ENCODE measurements at regions not wholly inside any gene's neighbourhood (a gene's known extent, or its start where the extent isn't known, plus 50 kb on each side); places are given as distances from the start of the nearest gene placed in this dataset.
"Not testable (repeated sequence)": the region's sequence is repeated elsewhere in the genome, so short reads cannot be mapped to it uniquely, and the experiment has no call there.

DNA sequence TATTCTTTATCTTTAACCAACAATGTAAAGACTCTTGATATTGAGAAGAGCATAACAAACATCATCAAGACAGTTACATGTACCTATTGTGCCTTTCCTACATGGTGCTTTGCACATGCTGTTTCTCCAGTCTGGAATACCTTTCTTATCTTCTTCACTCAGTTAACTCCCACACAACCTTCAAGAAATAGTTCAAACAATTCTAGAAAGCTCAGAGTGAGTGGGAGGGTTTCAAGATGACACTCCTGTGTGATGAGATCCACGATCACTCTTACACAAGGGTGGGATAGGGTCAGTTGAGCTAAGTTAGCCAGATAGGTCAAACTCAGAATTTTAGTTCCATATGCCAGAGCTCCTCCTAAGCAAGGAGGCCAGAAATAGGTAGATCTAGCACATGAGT lies 915.5 kb downstream of the NR2F1-AS1 start:
- DNase-seq, result no peak

- DNase-seq, result no peak
These were observed 918.3 kb downstream of the NR2F1-AS1 start for GRCh38 chr5:92662741-92663140.

DNA sequence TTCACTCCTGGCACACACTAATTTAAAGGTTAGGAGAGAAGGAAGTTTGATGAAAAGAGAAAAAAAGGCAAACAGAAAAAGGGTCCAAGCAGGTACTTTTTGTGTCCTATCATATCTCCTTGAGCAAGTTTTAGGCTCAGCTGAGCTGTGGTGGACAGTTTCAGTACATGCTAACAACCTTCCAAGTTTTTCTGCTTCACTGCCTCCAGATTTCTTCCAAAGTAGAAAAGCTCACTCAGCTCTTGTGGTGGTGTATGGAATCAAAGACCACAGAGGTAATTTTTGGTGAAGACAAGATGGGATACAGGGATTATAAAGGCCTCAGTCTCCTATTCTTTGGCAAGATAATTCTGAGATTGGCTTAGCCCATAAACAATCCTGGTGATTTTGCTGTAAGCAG lies 921.8 kb downstream of the NR2F1-AS1 start:
- no peak for DNase-seq

DNA sequence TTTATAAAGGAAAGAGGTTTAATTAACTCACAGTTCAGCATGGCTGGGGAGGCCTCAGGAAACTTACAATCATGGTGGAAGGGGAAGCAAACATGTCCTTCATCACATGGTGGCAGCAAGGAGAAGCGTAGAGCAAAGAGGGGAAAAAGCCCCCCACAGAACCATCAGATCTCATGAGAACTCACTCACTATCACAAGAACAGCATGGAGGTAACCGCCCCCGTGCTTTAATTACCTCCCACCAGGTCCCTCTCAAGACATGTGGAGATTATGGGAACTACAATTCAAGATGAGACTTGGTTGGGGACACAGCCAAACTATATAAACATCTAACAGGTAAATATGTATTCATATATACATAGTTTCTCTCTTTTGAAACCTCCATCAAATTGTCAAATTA lies 926.4 kb downstream of the NR2F1-AS1 start:
- not testable (repeated sequence) for DNase-seq

DNA sequence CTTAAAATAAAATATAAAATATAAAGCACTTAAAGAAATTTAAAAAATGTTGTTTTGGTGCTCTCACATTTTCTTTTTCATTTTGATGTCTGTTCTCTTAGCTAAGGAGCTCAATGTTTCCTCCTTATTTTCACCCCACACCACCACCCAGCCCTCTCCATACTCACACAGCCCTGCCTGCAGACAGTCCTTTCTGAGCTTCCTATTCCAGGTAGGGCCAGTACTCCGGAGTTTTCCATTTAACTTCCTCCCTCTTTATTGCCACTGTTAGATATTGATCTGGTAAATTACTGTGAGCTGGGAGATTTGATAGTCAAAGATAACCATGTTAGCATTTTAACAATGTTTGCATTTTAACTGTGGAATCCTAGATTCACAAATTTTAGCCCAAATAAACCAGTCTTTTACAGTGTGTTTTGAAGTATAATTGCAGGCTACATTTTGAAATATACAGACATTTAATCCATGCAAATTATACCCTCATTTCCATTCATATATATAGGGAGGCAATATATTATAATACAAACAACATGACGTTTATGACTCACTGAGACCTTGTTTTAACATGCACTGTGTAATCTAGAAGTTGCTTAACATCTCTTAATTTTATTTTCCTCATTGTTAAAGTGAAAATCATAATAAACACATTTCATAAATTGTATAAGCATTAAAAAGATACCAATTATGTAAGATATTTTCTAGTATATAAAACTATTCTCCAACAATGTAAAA lies 927.1 kb downstream of the NR2F1-AS1 start:
- no peak for DNase-seq

- no peak for DNase-seq
These were observed 928.3 kb downstream of the NR2F1-AS1 start for GRCh38 chr5:92652756-92653155.

GRCh38 chr5:92644266-92644886 lies 936.6 kb downstream of the NR2F1-AS1 start:
- no peak for DNase-seq

DNA sequence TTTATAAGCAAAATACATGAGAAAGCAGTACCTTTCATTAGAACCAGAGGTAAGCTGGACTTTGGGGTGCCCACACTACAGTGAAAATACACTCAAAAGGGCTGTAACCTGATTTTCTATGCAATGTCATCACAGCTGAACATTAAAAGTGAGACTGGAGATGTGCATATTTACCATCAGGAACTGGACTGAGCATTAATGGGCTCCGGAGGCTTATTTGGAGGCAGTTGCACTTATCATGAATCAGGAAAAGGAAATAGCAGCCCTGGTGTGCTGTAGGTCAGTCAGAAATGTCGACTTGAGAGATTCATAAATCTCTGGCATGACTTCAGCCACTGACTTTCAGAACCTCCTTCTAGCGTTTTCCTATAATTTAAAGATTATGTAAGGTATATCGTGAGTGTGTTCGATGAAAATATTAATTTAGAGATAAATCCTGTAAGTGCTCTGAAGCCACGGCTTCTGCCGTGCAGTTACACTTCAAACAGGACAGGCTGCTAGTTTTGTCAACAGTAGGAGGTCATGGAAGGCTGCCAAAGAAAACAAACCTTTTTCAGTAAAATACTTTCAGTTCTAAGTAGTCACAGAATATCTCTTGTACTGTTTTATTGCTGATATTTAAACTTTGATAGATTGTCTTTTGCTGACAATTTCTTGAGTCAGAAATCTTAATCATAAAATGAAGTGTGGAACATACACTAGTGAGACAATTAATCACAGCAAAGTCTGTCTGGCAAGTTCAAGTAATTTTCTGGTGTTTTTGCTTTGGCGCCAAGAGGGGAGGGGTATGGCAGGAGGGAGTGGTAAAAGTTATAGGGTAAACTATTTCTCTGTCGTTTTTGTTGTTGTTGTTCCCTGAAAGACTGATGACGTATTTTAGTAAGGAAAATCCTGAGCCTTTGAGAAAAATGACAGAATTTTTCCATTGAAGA lies 939.7 kb downstream of the NR2F1-AS1 start:
- DNase-seq, result no peak

- DNase-seq, result no peak
These were observed 940.7 kb downstream of the NR2F1-AS1 start for GRCh38 chr5:92640340-92640739.

- no peak for DNase-seq
These were observed 943.1 kb downstream of the NR2F1-AS1 start for GRCh38 chr5:92637960-92638359.

- no peak for DNase-seq
These were observed 943.8 kb downstream of the NR2F1-AS1 start for GRCh38 chr5:92637247-92637646.

- DNase-seq, result no peak
These were observed 946.0 kb downstream of the NR2F1-AS1 start for GRCh38 chr5:92635001-92635461.

DNA sequence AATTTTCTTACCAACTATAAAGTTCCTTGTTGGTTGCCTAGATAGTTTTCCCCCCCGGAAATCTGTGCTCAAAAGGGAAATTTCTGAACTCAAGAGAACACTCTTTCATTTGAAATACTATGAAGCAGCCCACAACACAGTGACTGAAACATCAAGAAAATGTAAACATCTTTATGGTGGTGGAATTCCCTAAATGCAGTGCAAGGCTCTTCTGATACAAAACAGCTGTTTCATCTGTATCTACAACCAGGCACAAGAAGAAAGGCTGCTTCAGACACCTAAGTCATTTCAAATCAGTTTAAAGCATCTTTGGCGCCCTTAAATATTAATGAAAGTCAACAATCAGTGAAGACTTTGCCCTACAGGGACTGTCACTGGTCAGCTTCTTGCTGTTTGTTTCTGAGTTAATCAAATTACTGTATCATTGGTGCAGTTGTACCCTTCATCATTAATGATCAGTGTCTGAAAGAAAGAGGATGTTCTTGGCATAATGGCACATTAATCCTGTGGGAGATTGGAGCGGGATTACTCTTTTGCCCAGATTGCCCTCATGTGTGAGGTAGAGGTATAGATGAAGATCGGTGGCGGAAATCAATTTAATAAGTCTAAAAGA lies 947.0 kb downstream of the NR2F1-AS1 start:
- no peak for DNase-seq

DNA sequence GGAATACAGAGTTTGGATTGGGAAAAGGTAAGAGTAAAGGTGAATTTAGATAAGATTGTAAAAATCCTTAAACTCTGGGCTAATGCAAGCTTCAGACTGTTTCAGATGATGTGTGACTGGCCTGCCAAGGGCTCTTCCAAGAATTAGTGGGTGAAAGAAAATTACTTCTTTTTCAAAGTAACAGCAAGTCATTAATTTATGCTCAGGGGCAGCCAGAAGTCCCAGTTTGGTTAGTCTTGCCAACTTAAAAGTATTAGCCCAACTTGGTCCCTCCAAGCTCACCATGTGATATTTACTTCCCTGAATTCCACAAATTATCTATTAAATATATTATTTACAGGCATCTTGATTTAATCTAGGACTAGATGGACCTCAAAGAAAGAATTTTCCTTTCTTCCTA lies 947.8 kb downstream of the NR2F1-AS1 start:
- DNase-seq, result no peak

DNA sequence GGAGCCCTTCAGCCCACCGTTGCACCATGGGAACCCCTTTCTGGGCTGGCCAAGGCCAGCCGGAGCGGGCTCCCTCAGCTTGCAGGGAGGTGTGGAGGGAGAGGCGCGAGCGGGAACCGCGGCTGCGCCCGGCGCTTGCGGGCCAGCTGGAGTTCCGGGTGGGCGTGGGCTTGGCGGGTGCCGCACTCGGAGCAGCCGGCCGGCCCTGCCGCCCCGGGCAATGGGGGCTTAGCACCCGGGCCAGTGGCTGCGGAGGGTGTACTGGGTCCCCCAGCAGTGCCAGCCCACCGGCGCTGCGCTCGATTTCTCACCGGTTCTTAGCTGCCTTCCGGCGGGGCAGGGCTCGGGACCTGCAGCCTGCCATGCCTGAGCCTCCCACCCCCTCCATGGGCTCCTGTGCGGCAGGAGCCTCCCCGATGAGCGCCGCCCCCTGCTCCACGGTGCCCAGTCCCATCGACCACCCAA lies 949.8 kb downstream of the NR2F1-AS1 start:
- DNase-seq, result not testable (repeated sequence)

GRCh38 chr5:92629574-92629973 lies 951.4 kb downstream of the NR2F1-AS1 start:
- DNase-seq, result no peak

DNA sequence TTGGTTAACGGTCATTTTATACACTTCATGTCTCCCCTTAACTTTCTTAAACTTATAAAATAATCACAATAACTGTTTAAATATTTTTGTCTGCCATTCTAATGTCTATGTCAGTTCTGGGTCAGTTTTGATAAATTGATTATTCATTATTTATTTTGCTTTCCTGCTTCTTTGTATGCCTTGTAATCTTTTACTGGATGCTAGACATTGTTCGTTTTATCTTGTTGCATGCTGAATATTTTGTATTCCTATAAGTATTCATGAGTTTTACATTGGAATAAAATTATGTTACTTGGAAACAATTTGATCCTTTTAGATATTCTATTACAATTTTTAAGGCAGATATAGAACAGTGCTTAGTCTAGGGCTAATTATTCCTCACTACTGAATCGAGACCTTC lies 952.0 kb downstream of the NR2F1-AS1 start:
- no peak for DNase-seq

DNA sequence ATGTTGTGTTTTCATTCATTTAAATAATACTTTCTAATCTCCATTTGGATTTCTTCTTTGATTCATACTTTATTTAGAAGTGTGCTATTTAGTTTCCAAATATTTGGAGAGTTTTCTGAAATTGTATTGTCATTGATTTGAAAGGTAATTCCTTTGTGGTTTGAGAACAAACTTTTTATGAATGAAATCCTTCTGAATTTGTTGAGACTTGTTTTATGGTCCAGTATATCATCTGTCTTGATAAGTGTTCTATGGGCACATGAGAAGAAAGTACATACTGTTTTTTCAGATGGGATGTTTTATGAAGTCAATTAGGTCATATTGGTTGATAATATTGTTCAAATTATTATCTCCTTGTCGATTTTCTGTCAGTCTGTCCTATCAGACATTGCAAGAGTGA lies 953.8 kb downstream of the NR2F1-AS1 start:
- no peak for DNase-seq

- DNase-seq, result no peak
These were observed 964.9 kb downstream of the NR2F1-AS1 start for GRCh38 chr5:92616085-92616484.

- no peak for DNase-seq
These were observed 967.5 kb downstream of the NR2F1-AS1 start for GRCh38 chr5:92613546-92613945.

DNA sequence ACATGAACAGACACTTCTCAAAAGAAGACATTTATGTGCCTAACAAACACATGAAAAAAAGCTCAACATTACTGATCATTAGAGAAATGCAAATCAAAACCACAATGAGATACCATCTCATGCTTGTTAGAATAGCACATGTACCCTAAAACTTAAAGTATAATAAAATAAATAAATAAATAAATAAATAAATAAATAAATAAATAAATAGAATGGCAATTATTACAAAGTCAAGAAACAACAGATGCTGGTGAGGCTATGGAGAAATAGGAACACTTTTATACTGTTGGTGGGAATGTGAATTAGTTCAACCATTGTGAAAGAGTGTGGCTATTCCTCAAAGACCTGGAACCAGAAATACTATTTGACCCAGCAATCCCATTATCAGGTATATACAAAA lies 970.6 kb downstream of the NR2F1-AS1 start:
- DNase-seq, result not testable (repeated sequence)

- DNase-seq, result no peak
These were observed 975.4 kb downstream of the NR2F1-AS1 start for GRCh38 chr5:92605591-92605990.
